IMR-90 (cell line): ENCODE measurements at regions not wholly inside any gene's neighbourhood (a gene's known extent, or its start where the extent isn't known, plus 50 kb on each side); places are given as distances from the start of the nearest gene placed in this dataset.

ENCODE experiments used
- ATAC-seq: fragments of 200-7000 bp; cut with Tn5 transposase; 2 replicates; pipeline ENCODE4 v1.9.1; 2020; ENCODE audit warnings: low read depth, mild to moderate bottlenecking, moderate library complexity
- BruUV-seq: library from RNA; stranded (reverse); fragments of 400-500 nt; replicated peaks from 2 replicates; lab custom pipeline; 2021; lab: Mats Ljungman, UMichigan
- CTCF ChIA-PET: fragments of 300-600 bp; formaldehyde crosslinking; extraction: SDS; loops from one replicate; lab custom pipeline; 2021; ENCODE audit warnings: antibody characterized with exemption; lab: Yijun Ruan, JAX
- POLR2A ChIA-PET: fragments of 300-600 bp; sonication (Branson Sonifier 250); formaldehyde crosslinking; loops from one replicate; lab custom pipeline; 2022; ENCODE audit warnings: antibody characterized with exemption; ENCODE audit not compliant: unreplicated experiment; lab: Charles Lee
- DNase-seq: peaks from one replicate; pipeline ENCODE4 v3.0.0; 2013
- H2AFZ ChIP-seq: replicated peaks from 2 replicates; pipeline ENCODE3; 2013; ENCODE audit warnings: low read length, mild to moderate bottlenecking; ENCODE audit not compliant: poor library complexity
- H2AK5ac ChIP-seq: 2 replicates; pipeline ENCODE4 v1.6.1; 2013; ENCODE audit warnings: low read depth, low read length, inconsistent platforms
- H2AK9ac ChIP-seq: replicated peaks from 2 replicates; pipeline ENCODE3; 2013; ENCODE audit warnings: mild to moderate bottlenecking, low read depth, low read length, moderate library complexity; ENCODE audit not compliant: poor library complexity
- H2BK120ac ChIP-seq: 2 replicates; pipeline ENCODE4 v1.6.1; 2013; ENCODE audit warnings: low read depth, low read length, inconsistent platforms
- H2BK15ac ChIP-seq: 3 replicates; pipeline ENCODE4 v1.6.1; 2013; ENCODE audit warnings: low read depth, low read length, inconsistent platforms
- H2BK20ac ChIP-seq: 2 replicates; pipeline ENCODE4 v1.6.1; 2013; ENCODE audit warnings: low read depth, mild to moderate bottlenecking, inconsistent platforms, low read length, moderate library complexity
- H2BK5ac ChIP-seq: 2 replicates; pipeline ENCODE4 v1.6.1; 2013; ENCODE audit warnings: mild to moderate bottlenecking, low read depth, low read length, inconsistent platforms; ENCODE audit not compliant: poor library complexity, severe bottlenecking
- H3K14ac ChIP-seq: replicated peaks from 2 replicates; pipeline ENCODE4 v1.6.1; 2013; ENCODE audit warnings: low read depth, low read length, inconsistent platforms
- H3K18ac ChIP-seq: 2 replicates; pipeline ENCODE4 v1.6.1; 2013; ENCODE audit warnings: low read depth, low read length, control low read depth
- H3K23ac ChIP-seq: 2 replicates; pipeline ENCODE4 v1.6.1; 2013; ENCODE audit warnings: low read depth, low read length, inconsistent platforms
- H3K27ac ChIP-seq: 2 replicates; pipeline ENCODE4 v1.5.1; 2013; ENCODE audit warnings: mild to moderate bottlenecking, control low read depth, low read length; ENCODE audit not compliant: insufficient read depth
- H3K27me3 ChIP-seq: 2 replicates; pipeline ENCODE4 v1.6.1; 2013; ENCODE audit warnings: low read length; ENCODE audit not compliant: control insufficient read depth, insufficient read depth
- H3K36me3 ChIP-seq: 2 replicates; pipeline ENCODE4 v1.6.1; 2013; ENCODE audit warnings: low read length, mixed read lengths; ENCODE audit not compliant: control insufficient read depth, insufficient read depth
- H3K4ac ChIP-seq: 2 replicates; pipeline ENCODE4 v1.6.1; 2013; ENCODE audit warnings: low read depth, low read length, inconsistent platforms
- H3K4me1 ChIP-seq: 2 replicates; pipeline ENCODE4 v1.6.1; 2013; ENCODE audit warnings: low read length, mixed read lengths; ENCODE audit not compliant: control insufficient read depth, insufficient read depth
- H3K4me2 ChIP-seq: 2 replicates; pipeline ENCODE4 v1.6.1; 2013; ENCODE audit warnings: low read depth, mild to moderate bottlenecking, control low read depth, low read length, moderate library complexity
- H3K4me3 ChIP-seq: 2 replicates; pipeline ENCODE4 v1.5.1; 2013; ENCODE audit warnings: low read depth, mild to moderate bottlenecking, control low read depth, low read length, moderate library complexity; ENCODE audit not compliant: insufficient read depth
- H3K56ac ChIP-seq: 2 replicates; pipeline ENCODE4 v1.6.1; 2013; ENCODE audit warnings: low read length, inconsistent platforms; ENCODE audit not compliant: insufficient read depth; ENCODE audit errors: extremely low read depth
- H3K79me1 ChIP-seq, 2 experiments: 2 replicates each; pipeline ENCODE4 v1.6.1; 2013; ENCODE audit warnings: low read length in 2 of 2, inconsistent platforms in 1 of 2, low read depth in 1 of 2
- H3K9ac ChIP-seq: 2 replicates; pipeline ENCODE4 v1.6.1; 2013; ENCODE audit warnings: low read depth, low read length, control low read depth
- H3K9me1 ChIP-seq: 2 replicates; pipeline ENCODE4 v1.6.1; 2013; ENCODE audit warnings: low read length, inconsistent platforms; ENCODE audit not compliant: insufficient read depth
- H3K9me3 ChIP-seq: 2 replicates; pipeline ENCODE4 v1.6.1; 2013; ENCODE audit warnings: low read length; ENCODE audit not compliant: control insufficient read depth, insufficient read depth
- H4K20me1 ChIP-seq: 2 replicates; pipeline ENCODE4 v1.6.1; 2013; ENCODE audit warnings: low read length, inconsistent platforms; ENCODE audit not compliant: insufficient read depth
- H4K5ac ChIP-seq: 2 replicates; pipeline ENCODE4 v1.6.1; 2013; ENCODE audit warnings: mild to moderate bottlenecking, low read depth, low read length, control low read depth
- H4K8ac ChIP-seq, 2 experiments: 2 replicates each; pipeline ENCODE4 v1.6.1; 2013; ENCODE audit warnings: low read depth in 2 of 2, low read length in 2 of 2, control low read depth in 1 of 2, inconsistent platforms in 1 of 2
- H4K91ac ChIP-seq: 2 replicates; pipeline ENCODE4 v1.6.1; 2013; ENCODE audit warnings: low read depth, low read length, inconsistent platforms; ENCODE audit not compliant: insufficient read depth
- CHD1 ChIP-seq: IDR thresholded peaks from 2 replicates; pipeline ENCODE4 v1.6.1; 2012; ENCODE audit warnings: low read depth, low read length, improper control_type of control experiment
- FOS ChIP-seq: fragments of 150-350 bp; IDR thresholded peaks from 2 replicates; pipeline ENCODE4 v1.6.1; 2016; ENCODE audit warnings: low read depth, low read length
- MXI1 ChIP-seq: IDR thresholded peaks from 2 replicates; pipeline ENCODE4 v1.6.1; 2012; ENCODE audit warnings: low read depth, mild to moderate bottlenecking, low read length, moderate library complexity, borderline replicate concordance
- POLR2A ChIP-seq: IDR thresholded peaks from 2 replicates; pipeline ENCODE4 v1.6.1; 2012; ENCODE audit warnings: mild to moderate bottlenecking, low read depth, low read length
- RAD21 ChIP-seq: IDR thresholded peaks from 2 replicates; pipeline ENCODE4 v1.6.1; 2012; ENCODE audit warnings: low read length, improper control_type of control experiment
- RCOR1 ChIP-seq: IDR thresholded peaks from 2 replicates; pipeline ENCODE4 v1.6.1; 2012; ENCODE audit warnings: mild to moderate bottlenecking, low read length, improper control_type of control experiment; ENCODE audit not compliant: insufficient replicate concordance
- SMC3 ChIP-seq: fragments of 150-350 bp; IDR thresholded peaks from 2 replicates; pipeline ENCODE4 v1.6.1; 2016; ENCODE audit warnings: low read depth, mild to moderate bottlenecking, antibody characterized with exemption, low read length, moderate library complexity
- WGBS, 2 experiments: methylation state at CpG; one replicate each; pipeline versions ENCODE4 v1.1.5 to v1.1.7; 2013; ENCODE audit warnings: missing lambda C conversion rate in 2 of 2; ENCODE audit not compliant: insufficient read length in 1 of 2; ENCODE audit errors: extremely low coverage in 2 of 2; 5-methylcytosine and 5-hydroxymethylcytosine counted together
- dilution Hi-C: fragments of 300-500 bp; cut with HindIII; formaldehyde crosslinking; loops from one replicate; pipeline ENCODE4 v1.14.3; 2018; ENCODE audit warnings: low sequenced_read_pairs; ENCODE audit not compliant: unreplicated experiment
- in situ Hi-C: fragments of 300-500 bp; cut with MboI; formaldehyde crosslinking; loops from 3 replicates; pipeline ENCODE4 v1.14.3; 2019; ENCODE audit warnings: low sequenced_read_pairs, inconsistent platforms, mixed read lengths
- intact Hi-C: fragments of 100-400 bp; cut with micrococcal nuclease; formaldehyde crosslinking; loops from 2 replicates; pipeline ENCODE4 v1.10.0; 2022
- TF ChIP-seq, protein P1 (sequence below): fragments of 150-350 bp; IDR thresholded peaks from 2 replicates; pipeline ENCODE4 v1.6.1; 2017; ENCODE audit warnings: mild to moderate bottlenecking, antibody characterized with exemption, low read length, low read depth

DNA sequence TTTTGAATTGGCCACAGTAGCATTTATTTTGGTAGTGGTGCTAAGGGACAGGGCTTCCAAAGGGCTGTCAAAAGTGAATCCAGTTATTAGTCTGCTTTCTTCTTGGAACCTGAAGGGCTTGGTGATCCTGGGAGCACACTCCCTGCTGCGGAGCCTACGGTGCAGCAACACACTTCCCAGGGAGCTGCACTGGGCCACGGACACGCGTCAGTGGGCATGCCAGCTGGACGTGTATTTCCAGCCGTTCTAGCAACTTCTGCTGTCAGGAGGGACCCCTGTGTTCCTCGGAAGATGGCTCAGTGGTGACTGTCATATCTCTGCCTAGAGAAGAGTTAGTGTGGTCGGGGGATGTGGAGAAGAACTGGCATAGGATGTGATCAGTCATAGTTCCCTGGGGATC lies 204.6 kb downstream of the SOCS6 start:
- peaks cover 6% of the 10 kb centered on the region; the same call in 1 of the 2 replicates for H3K4me1 ChIP-seq
- H3K23ac ChIP-seq, result no peak overlapping the region
- H3K36me3 ChIP-seq, result no peaks in the 10 kb centered on the region
- H4K91ac ChIP-seq, result no peak overlapping the region
- H4K20me1 ChIP-seq, result no peaks in the 10 kb centered on the region
- H4K8ac ChIP-seq, result no peak overlapping the region
- dilution Hi-C loops, result no loop called here
- no peaks in the 10 kb centered on the region for H3K9me3 ChIP-seq
- no peaks in the 10 kb centered on the region; the same call in 1 of the 2 replicates for H3K27me3 ChIP-seq
- no peaks in the 10 kb centered on the region for H3K9me1 ChIP-seq
- intact Hi-C loops, result no loop called here
- no peak overlapping the region for H2BK15ac ChIP-seq
- no peak overlapping the region for H3K9ac ChIP-seq
- no peaks in the 10 kb centered on the region for H3K79me1 ChIP-seq
- no peak overlapping the region for H3K18ac ChIP-seq
- ChIA-PET CTCF (no interaction called here), POLR2A (no interaction called here)
- no peak overlapping the region for H4K5ac ChIP-seq
- no peak overlapping the region for H3K4ac ChIP-seq
- in situ Hi-C loops, result no loop called here
- no peak overlapping the region for H3K56ac ChIP-seq
- no TSS peak for BruUV-seq
- H2AK9ac ChIP-seq, result no peak overlapping the region
- H2AK5ac ChIP-seq, result no peak overlapping the region
- H2BK20ac ChIP-seq, result no peak overlapping the region
- DNase-seq (no peak), ATAC-seq (no peak)
- no peak overlapping the region for H2BK120ac ChIP-seq
- H2AFZ ChIP-seq, result peak overlapping the region; percentile 36
- TF ChIP-seq SMC3, result no peak
- no peak for TF ChIP-seq MXI1
- TF ChIP-seq, protein P1, sequence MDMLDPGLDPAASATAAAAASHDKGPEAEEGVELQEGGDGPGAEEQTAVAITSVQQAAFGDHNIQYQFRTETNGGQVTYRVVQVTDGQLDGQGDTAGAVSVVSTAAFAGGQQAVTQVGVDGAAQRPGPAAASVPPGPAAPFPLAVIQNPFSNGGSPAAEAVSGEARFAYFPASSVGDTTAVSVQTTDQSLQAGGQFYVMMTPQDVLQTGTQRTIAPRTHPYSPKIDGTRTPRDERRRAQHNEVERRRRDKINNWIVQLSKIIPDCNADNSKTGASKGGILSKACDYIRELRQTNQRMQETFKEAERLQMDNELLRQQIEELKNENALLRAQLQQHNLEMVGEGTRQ, result no peak
- TF ChIP-seq FOS, result no peak
- no peak for TF ChIP-seq RCOR1
- no peak for TF ChIP-seq RAD21
- no peak for TF ChIP-seq CHD1
- TF ChIP-seq POLR2A, result no peak
- no peak overlapping the region for H2BK5ac ChIP-seq
- no peak overlapping the region for H3K4me3 ChIP-seq
- no peak overlapping the region for H3K14ac ChIP-seq
- no peak overlapping the region for H3K4me2 ChIP-seq
- no peak overlapping the region for H3K27ac ChIP-seq
- WGBS, 2 experiments, result 80% methylated on average over 1 of the region's 9 CpGs; no CpG with 5 or more reads in 1 of the 2 experiments
